ENCODE measurements at regions not wholly inside any gene's neighbourhood (a gene's known extent, or its start where the extent isn't known, plus 50 kb on each side); places are given as distances from the start of the nearest gene placed in this dataset.
"Not testable (repeated sequence)": the region's sequence is repeated elsewhere in the genome, so short reads cannot be mapped to it uniquely, and the experiment has no call there.

DNA sequence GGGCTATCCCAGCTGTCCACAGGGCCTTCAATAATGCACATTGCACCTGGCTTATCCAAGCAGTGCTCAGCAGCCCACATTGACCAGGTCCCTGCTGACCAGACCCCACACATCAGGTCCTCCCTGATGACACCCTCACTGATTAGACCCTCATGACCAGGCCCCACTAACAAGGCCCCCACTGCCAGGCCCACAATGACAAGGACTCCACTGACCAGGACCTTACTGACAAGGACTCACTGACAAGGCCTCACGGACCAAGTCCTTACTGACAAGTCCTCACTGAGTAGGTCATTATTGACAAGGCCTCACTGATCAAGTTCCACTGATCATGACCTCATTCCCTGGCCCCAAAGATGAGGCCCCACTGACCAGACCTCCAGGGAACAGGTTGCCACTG is 3837.8 kb upstream of the OR11H1 start:
- DNase-seq (ENCODE audit: low spot score); intact Hi-C loops (cut with DNase I): not testable (repeated sequence)

DNA sequence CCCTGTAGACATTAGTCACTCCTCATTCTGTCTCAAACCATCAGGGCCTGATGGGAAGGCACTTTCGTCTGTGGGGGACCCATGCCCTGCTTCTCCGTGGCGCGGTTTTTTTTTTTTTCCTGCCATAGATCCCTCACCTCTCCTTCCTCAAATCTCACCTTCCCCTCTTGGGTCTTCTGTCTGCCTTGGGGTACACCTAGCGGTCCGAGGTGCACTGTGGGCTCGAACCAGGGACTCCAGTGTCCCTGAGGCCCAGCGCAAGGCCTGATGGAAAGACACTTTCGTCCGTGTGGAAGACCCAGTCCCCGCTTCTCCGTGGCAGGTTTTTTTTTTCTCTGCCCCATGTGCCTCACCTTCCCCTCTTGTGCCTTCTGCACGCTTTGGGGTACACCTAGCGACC is 3824.4 kb upstream of the OR11H1 start:
- intact Hi-C loops (cut with DNase I) = not testable (repeated sequence)
- peak; percentile 75 for DNase-seq (ENCODE audit: low spot score)

DNA sequence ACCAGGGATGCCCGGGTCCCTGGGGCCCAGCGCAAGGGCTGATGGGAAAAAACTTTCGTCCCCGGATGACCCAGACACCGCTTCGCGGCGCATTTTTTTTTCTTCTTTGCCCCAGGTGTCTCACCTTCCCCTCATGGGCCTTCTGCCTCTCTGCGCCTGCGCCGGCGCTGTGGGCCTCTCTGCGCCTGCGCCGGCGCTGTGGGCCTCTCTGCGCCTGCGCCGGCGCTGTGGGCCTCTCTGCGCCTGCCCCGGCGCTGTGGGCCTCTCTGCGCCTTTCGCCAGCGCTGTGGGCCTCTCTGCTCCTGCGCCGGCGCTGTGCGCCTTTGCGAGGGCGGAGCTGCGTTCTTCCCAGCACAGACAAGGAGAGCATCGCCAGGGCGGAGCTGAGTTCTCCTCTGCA is 3821.2 kb upstream of the OR11H1 start:
- intact Hi-C loops (cut with DNase I); DNase-seq (ENCODE audit: low spot score): not testable (repeated sequence)
